NT2/D1 (cell line): ENCODE measurements at regions not wholly inside any gene's neighbourhood (a gene's known extent, or its start where the extent isn't known, plus 50 kb on each side); places are given as distances from the start of the nearest gene placed in this dataset.

Experiments
- YY1 ChIP-seq: IDR thresholded peaks from 2 replicates; pipeline ENCODE4 v1.6.1; 2011; ENCODE audit not compliant: insufficient read length, insufficient read depth
- ZNF274 ChIP-seq: IDR thresholded peaks from 2 replicates; pipeline ENCODE4 v1.6.1; 2011; ENCODE audit warnings: mild to moderate bottlenecking, low read depth, low read length

- TF ChIP-seq ZNF274 = no peak
- no peak for TF ChIP-seq YY1
These were observed 1196.1 kb upstream of the CDH2 start for GRCh38 chr18:29373000-29373399.
